HL-60 (cell line): ENCODE measurements at regions not wholly inside any gene's neighbourhood (a gene's known extent, or its start where the extent isn't known, plus 50 kb on each side); places are given as distances from the start of the nearest gene placed in this dataset.

Experiments
- CTCF ChIP-seq: IDR thresholded peaks from one replicate; pipeline ENCODE4 v1.5.1; 2011; ENCODE audit warnings: low read length, control low read depth, inconsistent platforms; ENCODE audit not compliant: insufficient read depth
- GABPA ChIP-seq: IDR thresholded peaks from 2 replicates; pipeline ENCODE4 v1.6.1; 2012; ENCODE audit warnings: low read depth
- POLR2AphosphoS5 ChIP-seq: IDR thresholded peaks from 2 replicates; pipeline ENCODE4 v1.6.1; 2012; ENCODE audit warnings: low read depth
- REST ChIP-seq: IDR thresholded peaks from 2 replicates; pipeline ENCODE4 v1.6.1; 2012; ENCODE audit warnings: low read depth; ENCODE audit not compliant: insufficient replicate concordance

GRCh38 chr5:99034336-99034735, 105.5 kb upstream of the CHD1 start:
- no peak for TF ChIP-seq REST
- TF ChIP-seq CTCF = no peak
- TF ChIP-seq POLR2AphosphoS5 = no peak
- no peak for TF ChIP-seq GABPA
